Panc1 (cell line): ENCODE measurements at regions not wholly inside any gene's neighbourhood (a gene's known extent, or its start where the extent isn't known, plus 50 kb on each side); places are given as distances from the start of the nearest gene placed in this dataset.

Source experiments
- ATAC-seq: fragments of 200-7000 bp; cut with Tn5 transposase; 2 replicates; pipeline ENCODE4 v1.9.1; 2020; ENCODE audit warnings: mild to moderate bottlenecking, moderate library complexity
- BruUV-seq: library from RNA; stranded (reverse); fragments of 400-500 nt; replicated peaks from 2 replicates; lab custom pipeline; 2021; lab: Mats Ljungman, UMichigan
- CTCF ChIA-PET: fragments of 300-600 bp; sonication (Branson Sonifier 250); formaldehyde crosslinking; loops from one replicate; lab custom pipeline; 2022; ENCODE audit warnings: antibody characterized with exemption; lab: Charles Lee
- POLR2A ChIA-PET: fragments of 300-600 bp; sonication (Branson Sonifier 250); formaldehyde crosslinking; loops from one replicate; lab custom pipeline; 2022; ENCODE audit warnings: antibody characterized with exemption; lab: Charles Lee
- DNase-seq: peaks from one replicate; pipeline ENCODE4 v3.0.0-alpha.2; 2010; ENCODE audit warnings: low read depth, low spot score
- H3K27ac ChIP-seq: 2 replicates; pipeline ENCODE4 v1.5.1; 2011; ENCODE audit warnings: mild to moderate bottlenecking, low read length, inconsistent platforms
- H3K27me3 ChIP-seq: fragments of 200-500 bp; sonication (Bioruptor generic); 2 replicates; pipeline ENCODE4 v1.6.0; 2014; ENCODE audit warnings: low read length, inconsistent platforms; ENCODE audit not compliant: control insufficient read depth, insufficient read depth
- H3K36me3 ChIP-seq: fragments of 200-500 bp; sonication (Bioruptor generic); 2 replicates; pipeline ENCODE4 v1.5.1; 2014; ENCODE audit warnings: inconsistent platforms, mild to moderate bottlenecking, low read length, moderate library complexity; ENCODE audit not compliant: control insufficient read depth, insufficient read depth
- H3K4me1 ChIP-seq: 2 replicates; pipeline ENCODE4 v1.5.1; 2011; ENCODE audit warnings: inconsistent platforms, mild to moderate bottlenecking, low read length, moderate library complexity; ENCODE audit not compliant: control insufficient read depth, insufficient read depth
- H3K4me3 ChIP-seq, 2 experiments: 2 replicates each; pipeline ENCODE4 v1.5.1; 2011 to 2012; ENCODE audit warnings: low read depth in 2 of 2, low read length in 2 of 2, mild to moderate bottlenecking in 2 of 2, inconsistent platforms in 1 of 2, moderate library complexity in 1 of 2
- H3K9me3 ChIP-seq: fragments of 200-500 bp; sonication (Bioruptor generic); 2 replicates; pipeline ENCODE4 v1.5.1; 2014; ENCODE audit warnings: low read depth, mild to moderate bottlenecking, inconsistent platforms, low read length, moderate library complexity; ENCODE audit not compliant: control insufficient read depth, insufficient read depth
- CTCF ChIP-seq: fragments of 450-650 bp; IDR thresholded peaks from 2 replicates; pipeline ENCODE4 v1.5.1; 2017; ENCODE audit warnings: mild to moderate bottlenecking
- POLR2AphosphoS5 ChIP-seq: IDR thresholded peaks from 2 replicates; pipeline ENCODE4 v1.6.1; 2012; ENCODE audit warnings: mild to moderate bottlenecking, low read depth, low read length, moderate library complexity
- REST ChIP-seq, 2 experiments: IDR thresholded peaks; 2 replicates each; pipeline ENCODE4 v1.6.1; 2011 to 2012; ENCODE audit warnings: low read depth in 2 of 2, control low read depth in 1 of 2, low read length in 1 of 2, mild to moderate bottlenecking in 1 of 2, moderate library complexity in 1 of 2; ENCODE audit not compliant: insufficient read depth in 1 of 2
- SIN3A ChIP-seq: IDR thresholded peaks from 2 replicates; pipeline ENCODE4 v1.6.1; 2012; ENCODE audit warnings: low read depth, mild to moderate bottlenecking, low read length, moderate library complexity, borderline replicate concordance; ENCODE audit not compliant: insufficient read depth
- TCF7L2 ChIP-seq: IDR thresholded peaks from 2 replicates; pipeline ENCODE4 v1.6.1; 2011; ENCODE audit warnings: mild to moderate bottlenecking, low read depth, low read length, inconsistent platforms
- in situ Hi-C: cut with HindIII; loops from 2 replicates; pipeline ENCODE4 v1.10.0; 2016; ENCODE audit warnings: low sequenced_read_pairs, low pct_unique_long_range_greater_than_20kb
- intact Hi-C: fragments of 100-400 bp; cut with micrococcal nuclease; formaldehyde crosslinking; loops from one replicate; pipeline ENCODE4 v1.10.0; 2022; ENCODE audit not compliant: unreplicated experiment

- DNase-seq (no peak), ATAC-seq (no peak)
- ChIA-PET POLR2A (no interaction called here), CTCF (no interaction called here)
- intact Hi-C loops (loop anchor here (10.0 kb wide), 1 partner anchor 65 kb away; no protein-coding TSS in a partner anchor), in situ Hi-C loops (no loop called here)
- no peak overlapping the region for H3K27ac ChIP-seq
- no peaks in the 10 kb centered on the region for H3K27me3 ChIP-seq
- no peak overlapping the region for H3K4me3 ChIP-seq
- H3K4me1 ChIP-seq, result no peaks in the 10 kb centered on the region
- BruUV-seq, result no TSS peak
- no peaks in the 10 kb centered on the region for H3K36me3 ChIP-seq
- TF ChIP-seq TCF7L2 (no peak), REST (IDR thresholded peaks at IDR 0.05; ENCODE audit: insufficient read depth in 1 of 2, low read depth in 2 of 2, low read length in 1 of 2) (no peak), POLR2AphosphoS5 (no peak), CTCF (no peak), SIN3A (no peak)
- no peaks in the 10 kb centered on the region for H3K9me3 ChIP-seq
These were observed 87.1 kb downstream of the KIF2B start for GRCh38 chr17:53909802-53910201.

- H3K4me1 ChIP-seq, result no peaks in the 10 kb centered on the region
- H3K27ac ChIP-seq, result no peak overlapping the region
- CTCF ChIA-PET, result no interaction called here
- intact Hi-C loops, result loop anchor here (10.0 kb wide), 1 partner anchor 63 kb away; no protein-coding TSS in a partner anchor
- ATAC-seq (no peak), DNase-seq (no peak)
- in situ Hi-C loops, result no loop called here
- no peaks in the 10 kb centered on the region for H3K9me3 ChIP-seq
- TF ChIP-seq TCF7L2, result no peak
- no peak for TF ChIP-seq POLR2AphosphoS5
- BruUV-seq, result no TSS peak
- POLR2A ChIA-PET, result no interaction called here
- H3K36me3 ChIP-seq, result no peaks in the 10 kb centered on the region
- no peaks in the 10 kb centered on the region for H3K27me3 ChIP-seq
- H3K4me3 ChIP-seq, result no peak overlapping the region
These were observed 89.4 kb downstream of the KIF2B start for GRCh38 chr17:53912117-53912516.

GRCh38 chr17:53919356-53919755 is 96.6 kb downstream of the KIF2B start:
- DNase-seq (no peak), ATAC-seq (no peak)
- H3K4me1 ChIP-seq, result no peaks in the 10 kb centered on the region
- in situ Hi-C loops (no loop called here), intact Hi-C loops (loop anchor here (10.0 kb wide), 1 partner anchor 55 kb away; no protein-coding TSS in a partner anchor)
- POLR2A ChIA-PET, result no interaction called here
- no peaks in the 10 kb centered on the region for H3K9me3 ChIP-seq
- BruUV-seq, result no TSS peak
- no peaks in the 10 kb centered on the region for H3K27me3 ChIP-seq
- H3K36me3 ChIP-seq, result no peaks in the 10 kb centered on the region
- H3K27ac ChIP-seq, result no peak overlapping the region
- CTCF ChIA-PET, result no interaction called here
- no peak for TF ChIP-seq REST (IDR thresholded peaks at IDR 0.05; ENCODE audit: insufficient read depth in 1 of 2, low read depth in 2 of 2, low read length in 1 of 2)
- no peak for TF ChIP-seq SIN3A
- TF ChIP-seq CTCF, result no peak
- TF ChIP-seq TCF7L2, result no peak
- TF ChIP-seq POLR2AphosphoS5, result no peak
- H3K4me3 ChIP-seq, result no peak overlapping the region
